ENCODE measurements at regions not wholly inside any gene's neighbourhood (a gene's known extent, or its start where the extent isn't known, plus 50 kb on each side); places are given as distances from the start of the nearest gene placed in this dataset.

GRCh38 chr3:40871394-40871793 is 327.9 kb upstream of the CTNNB1 start:
- H3K27ac ChIP-seq: no peak overlapping the region
- TF ChIP-seq CTCF (IDR thresholded peaks at IDR 0.05): no peak
- H3K4me1 ChIP-seq: no peaks in the 10 kb centered on the region
- no peaks in the 10 kb centered on the region for H3K27me3 ChIP-seq (ENCODE audit: insufficient read depth in 3 of 3, low read length in 2 of 3)
- no peaks in the 10 kb centered on the region for H3K9me3 ChIP-seq
- intact Hi-C loops (cut with DNase I): loop anchor here in 1 of 2 donors (10.0 kb wide), 1 partner anchor 333 kb away; no protein-coding TSS in a partner anchor
- no peaks in the 10 kb centered on the region for H3K36me3 ChIP-seq (ENCODE audit: insufficient read depth in 1 of 2, low read depth in 1 of 2)
- DNase-seq (no peak), ATAC-seq (no peak)
- no peak overlapping the region for H3K4me3 ChIP-seq
- 38 to 49% (median 39%) methylated on average over 4 of the region's 4 CpGs for WGBS, 3 donors

- DNase-seq: no peak
- intact Hi-C loops (cut with DNase I): loop anchor here in 1 of 2 donors (10.0 kb wide), 1 partner anchor 332 kb away; no protein-coding TSS in a partner anchor
- Histone ChIP-seq H3K4me3 (no peak overlapping the region), H3K4me1 (no peaks in the 10 kb centered on the region), H3K27me3 (ENCODE audit: insufficient read depth in 3 of 3, low read length in 2 of 3) (no peaks in the 10 kb centered on the region), H3K36me3 (ENCODE audit: insufficient read depth in 1 of 2, low read depth in 1 of 2) (no peaks in the 10 kb centered on the region), H3K9me3 (no peaks in the 10 kb centered on the region), H3K27ac (no peak overlapping the region)
- ATAC-seq: no peak
- TF ChIP-seq CTCF (IDR thresholded peaks at IDR 0.05): no peak
- 76 to 81% (median 78%) methylated on average over 6 of the region's 6 CpGs for WGBS, 3 donors
Observed at GRCh38 chr3:40872258-40872920, 326.9 kb upstream of the CTNNB1 start.

- no peaks in the 10 kb centered on the region for H3K36me3 ChIP-seq (ENCODE audit: insufficient read depth in 1 of 2, low read depth in 1 of 2)
- no peak for TF ChIP-seq CTCF (IDR thresholded peaks at IDR 0.05)
- H3K27me3 ChIP-seq (ENCODE audit: insufficient read depth in 3 of 3, low read length in 2 of 3): no peaks in the 10 kb centered on the region
- no peaks in the 10 kb centered on the region for H3K9me3 ChIP-seq
- WGBS, 3 donors: 41 to 47% (median 42%) methylated on average over 2 of the region's 2 CpGs
- no peak overlapping the region for H3K27ac ChIP-seq
- DNase-seq (no peak), ATAC-seq (no peak)
- peaks cover 3% of the 10 kb centered on the region for H3K4me1 ChIP-seq
- no peak overlapping the region for H3K4me3 ChIP-seq
- intact Hi-C loops (cut with DNase I): loop anchor here in 1 of 2 donors (10.0 kb wide), 1 partner anchor 331 kb away; no protein-coding TSS in a partner anchor
Observed at GRCh38 chr3:40873476-40873875, 325.8 kb upstream of the CTNNB1 start.

- H3K9me3 ChIP-seq: no peaks in the 10 kb centered on the region
- intact Hi-C loops (cut with DNase I): loop anchor here in 1 of 2 donors (10.0 kb wide), 1 partner anchor 331 kb away; no protein-coding TSS in a partner anchor
- H3K27ac ChIP-seq: no peak overlapping the region
- no peak overlapping the region for H3K4me3 ChIP-seq
- no peak for TF ChIP-seq CTCF (IDR thresholded peaks at IDR 0.05)
- 82 to 89% (median 87%) methylated on average over 6 of the region's 6 CpGs for WGBS, 3 donors
- no peaks in the 10 kb centered on the region for H3K36me3 ChIP-seq (ENCODE audit: insufficient read depth in 1 of 2, low read depth in 1 of 2)
- peaks cover 4% of the 10 kb centered on the region for H3K4me1 ChIP-seq
- ATAC-seq (no peak), DNase-seq (no peak)
- no peaks in the 10 kb centered on the region for H3K27me3 ChIP-seq (ENCODE audit: insufficient read depth in 3 of 3, low read length in 2 of 3)
Observed at GRCh38 chr3:40873934-40874699, 325.2 kb upstream of the CTNNB1 start.
